ENCODE measurements at regions not wholly inside any gene's neighbourhood (a gene's known extent, or its start where the extent isn't known, plus 50 kb on each side); places are given as distances from the start of the nearest gene placed in this dataset.
"Not testable (repeated sequence)": the region's sequence is repeated elsewhere in the genome, so short reads cannot be mapped to it uniquely, and the experiment has no call there.

- not testable (repeated sequence) for DNase-seq
These were observed 1128.9 kb downstream of the GATA3 start for GRCh38 chr10:9183197-9183880.

- no peak for DNase-seq
These were observed 1133.7 kb downstream of the GATA3 start for GRCh38 chr10:9188022-9188810.

DNA sequence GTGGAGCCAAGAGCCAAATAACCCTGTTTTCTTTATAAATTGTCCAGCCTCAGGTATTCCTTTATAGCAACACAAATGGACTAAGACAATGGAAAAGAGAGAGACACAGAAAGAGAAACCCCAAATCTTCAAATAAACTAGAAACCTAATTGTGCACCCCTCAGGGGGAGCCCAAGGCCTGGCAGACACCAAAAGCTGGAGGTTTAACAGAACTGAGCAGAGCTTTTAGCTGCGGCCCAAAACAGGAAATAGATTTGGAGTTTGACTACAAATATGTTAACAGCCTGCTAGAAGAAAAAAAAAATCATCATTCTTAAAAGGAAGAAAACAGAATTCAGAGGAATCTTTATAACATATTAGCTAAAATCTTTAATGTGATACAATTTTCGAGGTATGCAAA lies 1135.0 kb downstream of the GATA3 start:
- DNase-seq = no peak

DNA sequence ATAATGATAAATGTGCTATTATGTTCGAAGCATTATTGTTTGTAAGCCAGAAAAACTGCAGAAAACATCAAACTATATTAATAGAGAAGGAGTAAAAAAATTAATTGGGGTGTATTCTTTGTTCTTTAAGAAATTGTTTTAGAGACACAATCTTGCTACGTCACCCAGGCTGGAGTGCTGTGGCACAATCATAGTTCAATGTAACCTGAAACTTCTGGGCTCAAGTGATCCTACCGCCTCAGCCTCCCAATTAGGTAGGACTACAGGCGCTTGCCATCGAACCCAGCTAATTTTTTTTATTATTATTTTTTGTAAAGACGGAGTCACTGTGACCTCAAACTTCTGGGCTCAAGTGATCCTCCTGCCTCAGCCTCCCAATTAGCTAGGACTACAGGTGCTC lies 1138.6 kb downstream of the GATA3 start:
- no peak for DNase-seq

DNA sequence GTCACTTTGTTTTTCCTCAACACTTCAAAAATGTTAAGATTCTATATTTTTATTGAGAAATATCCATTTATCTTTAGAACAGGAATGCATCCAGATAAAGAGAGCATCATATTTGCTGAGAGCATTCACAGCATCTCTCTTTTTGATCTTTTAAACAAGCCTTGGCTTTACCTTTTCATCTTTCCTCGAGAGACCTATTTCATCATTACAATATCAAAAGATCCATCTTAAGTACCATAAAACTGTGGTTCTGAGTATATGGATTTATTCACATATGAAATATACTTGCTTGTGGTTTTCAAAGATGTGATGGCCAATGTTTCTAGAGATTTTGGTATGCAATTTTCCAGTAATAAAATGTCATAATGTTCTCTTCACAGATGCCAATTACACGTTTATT lies 1140.9 kb downstream of the GATA3 start:
- no peak for DNase-seq

- no peak for DNase-seq
These were observed 1144.1 kb downstream of the GATA3 start for GRCh38 chr10:9198611-9199010.

- no peak for DNase-seq
These were observed 1151.1 kb downstream of the GATA3 start for GRCh38 chr10:9205558-9205957.

DNA sequence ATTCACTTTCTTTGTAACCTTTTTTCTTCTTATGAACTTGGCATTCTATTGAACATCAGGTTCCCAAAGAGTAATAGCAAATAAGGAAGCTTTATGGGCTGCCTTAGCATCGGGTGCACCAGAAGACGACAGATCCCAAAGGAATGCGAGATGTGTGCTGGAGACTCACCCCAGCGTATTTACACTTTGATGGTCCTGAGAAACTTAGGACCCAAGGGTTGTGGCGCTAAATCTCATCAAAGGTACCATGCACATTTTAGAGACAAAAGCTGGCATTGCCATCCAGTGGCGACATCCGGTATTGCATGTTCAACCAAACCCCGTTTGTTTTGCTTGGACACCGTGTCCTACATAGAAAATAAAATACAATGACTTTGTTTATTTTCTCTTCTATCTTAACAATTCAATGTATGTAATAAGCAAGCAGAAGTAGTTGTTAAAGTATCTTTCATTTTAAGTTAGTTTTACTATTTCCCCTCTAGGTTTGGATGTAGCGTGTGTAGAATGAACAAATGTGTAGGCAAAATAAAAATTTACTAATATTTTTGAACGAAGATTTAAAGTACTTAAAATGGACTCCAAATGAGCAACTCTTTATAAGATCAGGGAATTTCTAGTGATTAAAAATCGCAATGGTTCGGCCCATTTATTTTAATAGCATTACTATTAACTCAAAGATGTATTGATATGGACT lies 1154.8 kb downstream of the GATA3 start:
- DNase-seq = peak; percentile 84 to 87

DNA sequence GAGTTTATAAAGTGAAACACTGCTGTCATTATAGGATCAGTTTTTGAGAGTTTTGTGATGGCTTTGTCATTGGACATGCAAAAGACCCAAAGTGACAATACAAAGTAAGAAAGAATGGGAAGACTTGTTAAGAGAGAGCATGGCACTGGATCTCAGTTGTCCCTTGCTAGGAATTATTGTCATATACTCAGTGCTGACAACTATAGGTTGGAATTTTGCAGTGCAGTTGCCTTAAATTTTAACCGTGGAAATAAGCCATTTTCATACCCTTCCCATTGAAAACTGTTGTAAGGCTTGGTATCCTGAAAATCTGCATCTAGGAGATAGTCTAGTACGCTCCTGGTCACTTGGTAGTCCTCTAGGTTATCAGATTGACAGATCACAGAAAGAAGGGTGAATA lies 1156.7 kb downstream of the GATA3 start:
- no peak for DNase-seq

DNA sequence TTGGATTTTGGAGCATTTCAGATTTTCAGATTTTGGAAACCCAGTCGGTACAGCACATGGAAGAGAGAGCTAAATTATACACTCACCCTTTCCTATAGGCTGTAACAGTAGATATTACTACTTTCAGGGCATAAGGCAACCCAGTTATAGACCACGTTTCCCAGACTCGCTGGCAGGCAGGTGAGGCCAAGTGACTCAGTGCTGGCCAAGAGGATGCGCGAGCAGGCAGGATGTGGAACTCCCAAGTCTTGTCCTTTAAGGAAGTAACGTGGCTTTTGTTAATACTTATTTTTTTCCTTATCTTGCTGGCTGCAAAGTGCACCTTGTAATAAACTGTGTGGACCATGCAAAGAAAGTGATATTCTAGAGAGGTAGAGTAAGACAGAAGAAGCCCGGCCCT lies 1160.1 kb downstream of the GATA3 start:
- DNase-seq = no peak

DNA sequence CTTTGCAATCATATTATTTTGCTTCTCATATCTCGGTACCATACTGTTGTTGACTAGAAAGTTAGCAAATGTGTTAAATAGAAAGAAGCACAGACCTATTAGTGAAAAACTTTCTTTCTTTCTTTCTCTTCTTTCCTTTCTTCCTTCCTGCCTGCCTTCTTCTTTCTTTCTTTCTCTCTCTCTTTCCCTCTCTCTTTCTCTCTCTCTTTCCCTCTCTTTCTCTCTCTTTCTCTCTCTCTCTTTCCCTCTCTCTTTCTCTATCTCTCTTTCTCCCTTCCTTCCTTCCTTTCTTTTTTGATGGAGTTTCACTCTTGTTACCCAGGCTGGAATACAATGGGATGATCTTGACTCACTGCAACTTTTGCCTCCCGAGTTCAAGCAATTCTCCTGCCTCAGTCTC lies 1160.6 kb downstream of the GATA3 start:
- no peak for DNase-seq

GRCh38 chr10:9219860-9220259 lies 1165.4 kb downstream of the GATA3 start:
- no peak for DNase-seq

DNA sequence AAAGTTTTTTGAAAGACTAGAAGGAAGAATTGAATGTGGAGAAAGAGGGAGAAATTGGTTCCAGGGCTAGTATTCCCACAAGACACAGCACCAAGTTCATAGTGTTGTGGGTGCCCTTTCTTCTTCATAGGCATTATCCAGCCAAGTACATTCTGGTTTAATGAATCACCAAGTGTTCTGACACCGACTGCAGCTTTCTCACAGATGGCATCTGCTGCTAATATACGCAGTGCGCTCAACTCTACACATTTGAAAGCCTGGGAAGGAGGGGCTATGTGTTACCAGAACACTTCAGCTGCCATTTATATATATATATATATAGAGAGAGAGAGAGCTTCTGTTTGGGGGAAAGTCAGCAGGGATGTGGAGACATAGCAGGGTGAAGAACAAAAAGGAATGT lies 1168.4 kb downstream of the GATA3 start:
- no peak for DNase-seq

DNA sequence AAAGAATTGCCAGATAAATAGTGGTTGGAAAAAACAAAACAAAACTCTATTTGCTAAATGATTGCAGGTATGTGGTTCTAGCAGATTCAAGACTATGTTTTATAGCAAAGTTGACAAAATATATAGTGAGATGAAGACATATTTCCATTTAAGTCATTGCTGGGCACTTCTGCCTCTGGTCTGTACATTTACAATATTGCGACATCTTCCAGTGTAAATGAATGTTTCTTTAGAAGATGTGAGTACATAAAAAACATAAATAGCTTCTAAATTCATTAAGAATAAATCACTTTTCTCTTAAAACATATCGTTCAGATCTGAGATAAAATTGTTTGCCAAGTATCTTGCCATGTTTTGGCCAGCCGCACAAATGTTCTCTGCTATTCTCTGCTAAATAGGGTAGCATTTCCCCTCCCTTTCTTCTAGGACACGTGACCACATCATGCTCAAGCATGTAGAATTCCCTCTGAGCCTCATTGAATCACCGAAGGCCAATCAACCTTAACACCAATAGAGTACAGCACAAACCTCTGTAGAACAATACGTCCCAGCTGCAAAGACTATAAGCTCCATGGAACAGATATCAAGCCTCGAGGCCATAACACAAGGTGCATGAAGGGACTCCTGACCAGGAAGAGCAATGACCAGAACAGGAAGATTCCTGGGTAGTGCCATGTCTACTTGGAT lies 1173.3 kb downstream of the GATA3 start:
- DNase-seq = no peak

GRCh38 chr10:9228771-9229170 lies 1174.3 kb downstream of the GATA3 start:
- DNase-seq = no peak

- peak in 1 of 2 donors; percentile 20 for DNase-seq
These were observed 1175.3 kb downstream of the GATA3 start for GRCh38 chr10:9229702-9230244.

DNA sequence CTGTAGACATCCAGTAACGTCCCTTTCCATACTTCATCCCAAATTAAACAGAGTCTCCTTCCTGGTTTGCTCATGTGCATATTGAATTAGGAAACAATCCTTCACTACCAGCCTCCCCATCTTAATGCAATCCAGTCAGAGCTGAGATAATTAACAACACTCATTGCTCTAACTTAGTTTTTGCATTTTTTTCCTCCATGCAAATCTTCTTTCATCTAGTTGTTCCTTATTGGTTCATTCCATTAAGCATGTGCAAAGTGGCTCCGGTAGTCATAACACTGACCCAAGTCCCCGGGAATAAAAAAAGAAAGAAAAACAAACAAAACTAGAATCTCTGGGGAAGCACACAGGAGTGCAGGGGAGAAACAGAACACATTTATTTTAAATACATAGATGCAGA lies 1176.1 kb downstream of the GATA3 start:
- DNase-seq = no peak

DNA sequence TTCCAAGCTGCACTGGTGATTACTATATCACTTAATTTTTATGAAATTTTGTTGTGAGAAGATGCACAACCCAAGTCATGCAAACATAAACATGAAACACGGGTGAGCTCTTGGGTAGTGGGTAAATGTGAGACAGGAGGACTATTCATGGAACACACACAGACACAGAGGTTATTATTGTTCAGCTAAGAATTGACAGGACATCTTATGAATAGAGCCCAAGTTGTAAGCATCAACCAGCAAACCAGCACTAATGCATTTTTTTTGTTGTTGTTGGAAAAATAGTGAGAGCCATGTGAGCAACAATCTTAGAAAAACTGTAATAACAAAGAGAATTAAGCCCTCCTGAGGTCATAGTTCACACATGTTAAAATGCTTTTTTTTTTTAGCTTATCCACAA lies 1179.7 kb downstream of the GATA3 start:
- no peak for DNase-seq

- no peak for DNase-seq
These were observed 1183.6 kb downstream of the GATA3 start for GRCh38 chr10:9238041-9238440.

DNA sequence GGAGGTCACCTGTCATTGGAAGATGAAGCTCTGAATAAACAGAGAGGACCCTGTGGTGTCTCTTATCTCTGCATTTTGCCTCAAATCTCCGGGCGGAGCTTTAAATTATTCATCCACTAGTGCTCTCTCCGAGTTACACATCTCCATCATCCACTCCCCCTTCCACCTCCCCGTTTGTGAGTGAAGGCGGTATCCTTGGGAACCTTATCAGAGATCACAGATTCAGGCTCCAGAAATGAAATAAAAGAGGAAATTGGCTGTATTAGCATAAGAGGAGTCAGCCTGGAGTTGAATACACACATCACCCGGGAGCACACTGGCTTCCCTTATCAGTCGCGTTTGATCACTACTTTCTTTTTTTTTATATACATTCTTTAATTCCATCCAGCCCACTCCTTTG lies 1184.8 kb downstream of the GATA3 start:
- DNase-seq = no peak

DNA sequence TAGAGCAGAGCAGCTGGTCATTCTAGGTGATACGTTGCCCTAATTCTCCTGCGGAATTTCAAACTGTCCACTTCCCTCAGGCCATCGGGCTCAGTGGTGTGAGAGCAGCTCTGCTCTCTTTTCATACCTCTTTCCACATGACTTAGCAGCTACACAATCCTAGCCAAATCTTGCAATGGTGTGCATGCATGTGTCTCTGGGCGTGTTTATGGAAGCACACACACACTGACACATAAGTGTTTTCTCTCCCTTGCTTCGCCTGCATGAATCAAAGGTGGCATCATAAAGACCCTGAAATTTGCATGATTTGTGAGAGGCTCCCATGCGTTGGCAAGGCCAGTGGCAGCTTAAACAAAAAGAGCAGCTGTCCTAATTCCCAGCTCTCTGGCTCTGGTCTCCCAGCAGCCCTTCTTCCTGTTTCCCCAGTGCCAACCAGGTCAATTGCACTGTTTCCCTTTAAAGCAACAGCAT lies 1189.5 kb downstream of the GATA3 start:
- DNase-seq = no peak

- DNase-seq = no peak
These were observed 1190.4 kb downstream of the GATA3 start for GRCh38 chr10:9244864-9245263.

GRCh38 chr10:9253121-9253520 lies 1198.6 kb downstream of the GATA3 start:
- DNase-seq = no peak

Data from stimulated activated CD4-positive, alpha-beta T cell treated with anti-CD3 and anti-CD28 coated beads, Interleukin-2, amount 100 ng/mL, for 24 hours (primary cell).